Sciatic nerve (tissue), 2 donors: ENCODE measurements at regions not wholly inside any gene's neighbourhood (a gene's known extent, or its start where the extent isn't known, plus 50 kb on each side); places are given as distances from the start of the nearest gene placed in this dataset.
"Not testable (repeated sequence)": the region's sequence is repeated elsewhere in the genome, so short reads cannot be mapped to it uniquely, and the experiment has no call there.

Source experiments
- ATAC-seq: fragments of 200-7000 bp; cut with Tn5 transposase; one replicate; pipeline ENCODE4 v1.9.1; 2020; ENCODE audit warnings: mild to moderate bottlenecking, moderate library complexity
- DNase-seq: peaks from one replicate; pipeline ENCODE4 v3.0.0-alpha.2; 2020; ENCODE audit warnings: low spot score
- intact Hi-C: fragments of 100-400 bp; cut with DNase I; formaldehyde crosslinking; loops from one replicate; pipeline ENCODE4 v1.14.2; 2022
- donor health status: DM: no; HTN: no; CAD: no.
- donor health status: DM: no; HTN: no; CAD: no.

DNA sequence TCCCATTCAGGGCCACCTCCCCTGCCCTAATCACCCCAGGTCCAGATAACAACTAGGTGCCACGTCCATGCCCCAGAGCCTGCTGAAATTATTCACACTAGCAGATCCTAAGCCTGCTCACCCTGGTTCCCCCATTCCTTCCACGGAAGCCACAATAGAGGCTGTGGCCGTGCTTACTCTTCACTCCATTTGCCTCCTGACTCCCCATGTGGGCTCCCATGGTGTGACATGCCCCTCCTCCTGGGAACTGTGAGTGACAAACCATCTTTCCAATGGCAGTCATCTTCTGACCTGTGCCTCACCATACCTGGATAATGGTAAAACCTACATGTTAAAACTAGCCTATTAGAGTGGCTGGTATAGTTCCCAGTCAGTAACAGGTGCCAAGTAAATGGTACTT is 216.2 kb upstream of the PRKCQ start:
- intact Hi-C loops = no loop called here
- DNase-seq (no peak), ATAC-seq (no peak)

DNA sequence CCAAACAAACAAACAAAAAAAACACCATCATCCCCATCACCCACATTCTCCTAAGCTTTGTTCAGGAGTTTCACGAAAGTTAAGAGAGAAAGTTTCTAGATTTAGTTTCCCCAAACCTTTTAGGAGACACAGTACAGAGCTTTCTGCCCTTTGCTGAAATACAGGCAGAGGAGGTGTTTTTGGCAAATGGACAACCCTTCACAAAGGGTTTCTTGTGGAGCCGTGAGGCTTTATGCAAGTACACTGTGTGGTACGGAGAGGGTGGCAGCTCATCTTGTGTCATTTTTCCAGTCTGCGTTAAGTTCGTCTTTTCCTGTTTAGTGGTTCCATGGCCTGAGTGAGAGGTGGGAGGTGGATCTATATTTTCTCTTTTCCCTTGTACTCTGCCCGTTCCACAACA is 215.5 kb upstream of the PRKCQ start:
- ATAC-seq (peak; percentile 24), DNase-seq (no peak)
- intact Hi-C loops = no loop called here

- ATAC-seq, intact Hi-C loops, DNase-seq: not testable (repeated sequence)
These were observed 214.8 kb upstream of the PRKCQ start for GRCh38 chr10:6794841-6795240.

DNA sequence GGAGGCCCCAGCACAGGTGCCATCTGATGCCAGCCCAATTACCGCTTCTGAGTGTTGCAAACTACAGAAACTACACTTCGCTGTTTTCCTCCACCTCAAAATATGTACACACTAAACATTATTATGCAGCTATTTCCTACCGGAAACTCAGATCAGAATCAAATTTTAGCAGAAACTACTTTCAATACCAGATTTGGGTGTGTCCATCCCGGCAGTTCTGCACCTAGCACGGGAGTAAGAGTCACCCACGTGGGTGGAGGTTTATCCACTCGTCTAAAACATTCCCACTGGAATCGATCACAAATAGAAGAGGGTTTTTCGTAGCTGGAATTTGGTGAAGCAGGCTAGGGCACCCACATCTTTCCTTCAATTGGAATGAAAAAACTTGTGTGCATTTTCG is 214.4 kb upstream of the PRKCQ start:
- DNase-seq (no peak), ATAC-seq (no peak)
- intact Hi-C loops = no loop called here

DNA sequence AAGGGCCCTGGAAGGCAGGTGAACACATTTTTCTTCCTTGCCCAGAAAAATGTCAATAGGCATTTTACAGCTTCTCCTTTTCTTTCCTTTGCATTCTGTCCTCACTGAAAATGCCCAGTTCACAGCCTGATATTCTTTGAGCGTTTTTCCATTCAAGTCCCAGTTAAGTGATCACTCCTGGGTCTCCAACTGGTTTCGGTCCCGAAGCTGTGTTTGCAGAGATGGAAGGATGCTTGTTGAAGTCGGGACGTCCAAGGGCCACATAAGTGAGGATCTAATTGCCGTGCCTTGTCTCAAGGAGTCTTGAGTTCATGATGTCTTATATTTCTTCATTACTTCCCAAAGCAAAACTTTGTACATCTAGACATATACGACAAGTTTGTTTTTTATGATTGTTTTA is 208.7 kb upstream of the PRKCQ start:
- DNase-seq (no peak), ATAC-seq (no peak)
- intact Hi-C loops = no loop called here

DNA sequence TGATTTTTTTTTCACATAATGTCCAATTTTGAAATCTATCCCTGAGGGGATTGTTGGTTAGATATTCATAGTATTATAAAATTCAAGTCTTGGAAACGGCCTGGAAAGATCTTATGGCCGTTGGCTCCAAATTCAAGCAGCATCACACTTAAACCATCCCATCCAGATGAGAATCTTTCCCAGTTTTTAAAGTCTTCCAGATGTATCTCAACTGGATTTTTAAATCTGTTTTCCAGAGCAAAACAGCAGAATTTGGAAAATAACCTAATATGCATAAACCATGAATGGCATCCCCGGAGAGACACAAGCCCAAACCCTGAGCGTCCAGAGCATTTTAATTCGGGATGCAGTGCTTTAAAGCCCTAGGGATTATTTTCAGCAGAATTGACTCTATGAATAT is 208.2 kb upstream of the PRKCQ start:
- no peak for DNase-seq
- intact Hi-C loops = no loop called here
- ATAC-seq = no peak

- intact Hi-C loops = no loop called here
- DNase-seq (no peak), ATAC-seq (no peak)
These were observed 207.6 kb upstream of the PRKCQ start for GRCh38 chr10:6787718-6788117.

DNA sequence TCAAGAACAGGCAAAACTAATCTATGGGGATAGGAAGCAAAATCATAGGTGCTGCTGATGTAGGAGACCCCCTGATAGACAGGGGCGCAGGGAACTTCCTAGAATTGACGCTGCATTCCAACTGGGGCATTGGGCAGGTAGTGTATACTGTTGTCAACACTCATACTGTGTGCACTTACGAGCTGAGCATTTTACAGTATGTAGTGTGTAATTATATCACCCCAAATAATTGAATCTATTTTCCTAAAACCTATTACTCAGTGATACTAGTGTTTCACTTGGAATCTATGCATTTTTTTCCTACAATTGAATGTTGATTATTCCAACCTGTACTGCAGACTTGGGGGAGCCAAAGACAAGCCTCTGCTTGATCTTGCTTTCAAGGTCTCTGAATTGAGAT is 207.0 kb upstream of the PRKCQ start:
- intact Hi-C loops = no loop called here
- DNase-seq (no peak), ATAC-seq (no peak)

DNA sequence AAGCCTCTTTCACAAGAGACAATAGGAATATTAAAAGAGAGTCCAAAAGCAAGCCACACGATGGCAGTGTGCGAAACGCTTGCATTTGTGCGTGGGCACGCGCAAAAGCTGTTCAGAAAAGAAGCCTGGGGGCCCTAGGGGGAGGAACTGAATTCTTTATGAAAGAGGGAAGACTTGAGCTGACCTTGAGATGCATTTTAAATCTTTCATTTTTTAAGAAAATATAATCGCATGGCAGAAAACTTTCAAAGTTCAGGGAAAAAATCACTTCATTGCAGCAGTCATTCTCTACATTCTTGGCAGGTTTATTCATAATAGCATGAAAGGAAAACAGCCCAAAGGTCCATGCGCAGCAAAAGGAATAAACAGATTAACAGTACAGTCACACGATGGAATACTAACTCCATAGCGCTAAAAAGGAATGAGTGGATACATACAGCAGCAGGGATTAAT is 206.5 kb upstream of the PRKCQ start:
- intact Hi-C loops = no loop called here

DNA sequence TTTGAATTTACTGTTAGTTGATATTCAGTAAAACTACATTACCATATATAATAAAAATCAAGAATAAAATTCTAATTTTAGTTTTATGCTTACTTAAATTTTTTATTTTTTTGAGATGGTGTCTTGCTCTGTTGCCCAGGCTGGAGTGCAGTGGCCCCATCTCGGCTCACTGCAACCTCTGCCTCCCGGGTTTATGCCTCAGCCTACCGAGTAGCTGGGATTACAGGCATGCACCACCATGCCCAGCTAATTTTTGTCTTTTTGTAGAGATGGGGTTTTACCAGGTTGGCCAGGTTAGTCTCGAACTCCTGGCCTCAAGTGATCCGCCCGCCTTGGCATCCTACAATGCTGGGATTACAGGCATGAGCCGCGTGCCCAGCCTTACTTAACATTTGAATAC is 204.4 kb upstream of the PRKCQ start:
- intact Hi-C loops, DNase-seq, ATAC-seq: not testable (repeated sequence)

More for the DNA sequence above, 206.5 kb upstream of the PRKCQ start:
- ATAC-seq (no peak), DNase-seq (peak; percentile 61)

DNA sequence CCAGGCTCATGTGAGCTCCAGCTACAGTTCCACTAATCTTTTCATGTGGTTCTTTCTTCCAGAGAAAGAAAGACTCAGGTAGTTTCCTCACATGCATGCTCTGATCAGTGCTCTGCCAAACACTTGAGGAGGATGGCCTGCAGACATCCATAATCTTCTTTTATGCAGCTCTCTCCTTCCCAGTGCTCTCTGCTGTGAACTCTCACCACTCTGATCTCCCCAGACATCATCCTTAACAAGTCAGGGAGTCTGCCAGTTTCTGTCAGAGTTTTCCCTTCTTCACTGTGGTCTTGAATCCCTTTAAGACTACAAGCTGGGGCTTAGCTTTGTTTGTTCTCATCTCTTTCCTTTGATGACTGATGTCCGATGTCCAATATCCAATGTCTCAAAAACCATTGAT is 203.4 kb upstream of the PRKCQ start:
- ATAC-seq (no peak), DNase-seq (no peak)
- intact Hi-C loops = no loop called here

GRCh38 chr10:6782378-6782777 is 202.3 kb upstream of the PRKCQ start:
- DNase-seq = no peak
- intact Hi-C loops = no loop called here
- ATAC-seq = no peak

- DNase-seq (no peak), ATAC-seq (no peak)
- intact Hi-C loops = no loop called here
These were observed 201.2 kb upstream of the PRKCQ start for GRCh38 chr10:6781133-6781770.

- no peak for DNase-seq
- intact Hi-C loops = no loop called here
- ATAC-seq = no peak
These were observed 200.1 kb upstream of the PRKCQ start for GRCh38 chr10:6780008-6780677.

GRCh38 chr10:6778992-6779701 is 199.1 kb upstream of the PRKCQ start:
- intact Hi-C loops = no loop called here
- DNase-seq (no peak), ATAC-seq (no peak)

GRCh38 chr10:6776170-6776569 is 196.1 kb upstream of the PRKCQ start:
- intact Hi-C loops = no loop called here
- ATAC-seq (no peak), DNase-seq (no peak)

GRCh38 chr10:6774406-6774805 is 194.3 kb upstream of the PRKCQ start:
- intact Hi-C loops = no loop called here
- ATAC-seq (no peak), DNase-seq (no peak)

- DNase-seq (no peak), ATAC-seq (no peak)
- intact Hi-C loops = no loop called here
These were observed 191.3 kb upstream of the PRKCQ start for GRCh38 chr10:6771331-6771730.

GRCh38 chr10:6770846-6771245 is 190.8 kb upstream of the PRKCQ start:
- DNase-seq (no peak), ATAC-seq (no peak)
- intact Hi-C loops = no loop called here

- DNase-seq (no peak), ATAC-seq (no peak)
- intact Hi-C loops = no loop called here
These were observed 189.8 kb upstream of the PRKCQ start for GRCh38 chr10:6769704-6770417.
